Lower leg skin (tissue), 4 donors: ENCODE measurements at regions not wholly inside any gene's neighbourhood (a gene's known extent, or its start where the extent isn't known, plus 50 kb on each side); places are given as distances from the start of the nearest gene placed in this dataset.
"Not testable (repeated sequence)": the region's sequence is repeated elsewhere in the genome, so short reads cannot be mapped to it uniquely, and the experiment has no call there.

Source experiments
- DNase-seq, 2 donors: peaks; one replicate each; pipeline ENCODE4 v3.0.0-alpha.2; 2019; ENCODE audit warnings: low spot score in 2 of 2
- H3K4me3 ChIP-seq: fragments of 200-600 bp; sonication (generic); 2 replicates; pipeline ENCODE4 v1.5.1; 2017; ENCODE audit warnings: mild to moderate bottlenecking, low read depth; ENCODE audit not compliant: poor library complexity, severe bottlenecking
- POLR2A ChIP-seq, 2 donors: fragments of 450-650 bp; IDR thresholded peaks; one replicate each; pipeline ENCODE4 v1.6.1; 2016 to 2017; ENCODE audit warnings: antibody characterized with exemption in 2 of 2, mild to moderate bottlenecking in 1 of 2, moderate library complexity in 1 of 2
- WGBS, 2 donors: methylation state at CpG; one replicate each; pipeline ENCODE4 v1.1.5; 2018; 5-methylcytosine and 5-hydroxymethylcytosine counted together
- intact Hi-C: fragments of 100-400 bp; cut with DNase I; formaldehyde crosslinking; loops from one replicate; pipeline ENCODE4 v1.15.0; 2023; ENCODE audit warnings: low total_unique reads
- TF ChIP-seq, protein P1 (sequence below), 3 donors: fragments of 450-650 bp; IDR thresholded peaks; one replicate each; pipeline ENCODE4 v1.5.1; 2016; ENCODE audit warnings: antibody characterized with exemption in 3 of 3, mild to moderate bottlenecking in 3 of 3, moderate library complexity in 2 of 3

- no peak overlapping the region for H3K4me3 ChIP-seq
- TF ChIP-seq, protein P1, sequence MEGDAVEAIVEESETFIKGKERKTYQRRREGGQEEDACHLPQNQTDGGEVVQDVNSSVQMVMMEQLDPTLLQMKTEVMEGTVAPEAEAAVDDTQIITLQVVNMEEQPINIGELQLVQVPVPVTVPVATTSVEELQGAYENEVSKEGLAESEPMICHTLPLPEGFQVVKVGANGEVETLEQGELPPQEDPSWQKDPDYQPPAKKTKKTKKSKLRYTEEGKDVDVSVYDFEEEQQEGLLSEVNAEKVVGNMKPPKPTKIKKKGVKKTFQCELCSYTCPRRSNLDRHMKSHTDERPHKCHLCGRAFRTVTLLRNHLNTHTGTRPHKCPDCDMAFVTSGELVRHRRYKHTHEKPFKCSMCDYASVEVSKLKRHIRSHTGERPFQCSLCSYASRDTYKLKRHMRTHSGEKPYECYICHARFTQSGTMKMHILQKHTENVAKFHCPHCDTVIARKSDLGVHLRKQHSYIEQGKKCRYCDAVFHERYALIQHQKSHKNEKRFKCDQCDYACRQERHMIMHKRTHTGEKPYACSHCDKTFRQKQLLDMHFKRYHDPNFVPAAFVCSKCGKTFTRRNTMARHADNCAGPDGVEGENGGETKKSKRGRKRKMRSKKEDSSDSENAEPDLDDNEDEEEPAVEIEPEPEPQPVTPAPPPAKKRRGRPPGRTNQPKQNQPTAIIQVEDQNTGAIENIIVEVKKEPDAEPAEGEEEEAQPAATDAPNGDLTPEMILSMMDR (IDR thresholded peaks at IDR 0.05), result no peak
- TF ChIP-seq POLR2A (IDR thresholded peaks at IDR 0.05), result no peak
- DNase-seq, result no peak
- intact Hi-C loops, result no loop called here
- WGBS, 2 donors, result 97% methylated on average over 1 of the region's 1 CpG
Observed at GRCh38 chr1:79499541-79499940, 493.0 kb upstream of the ADGRL4 start.

GRCh38 chr1:79497193-79497773 lies 490.8 kb upstream of the ADGRL4 start:
- intact Hi-C loops, result no loop called here
- 29 to 34% methylated on average over 4 of the region's 4 CpGs for WGBS, 2 donors
- no peak overlapping the region for H3K4me3 ChIP-seq
- DNase-seq, result no peak
- TF ChIP-seq, protein P1 (IDR thresholded peaks at IDR 0.05), result no peak
- TF ChIP-seq POLR2A (IDR thresholded peaks at IDR 0.05), result no peak

- intact Hi-C loops, result no loop called here
- DNase-seq, result no peak
- no peak overlapping the region for H3K4me3 ChIP-seq
- WGBS, 2 donors, result 74 to 77% methylated on average over 2 of the region's 2 CpGs
- no peak for TF ChIP-seq POLR2A (IDR thresholded peaks at IDR 0.05)
- TF ChIP-seq, protein P1 (IDR thresholded peaks at IDR 0.05), result no peak
Observed at GRCh38 chr1:79496129-79496528, 489.6 kb upstream of the ADGRL4 start.

DNA sequence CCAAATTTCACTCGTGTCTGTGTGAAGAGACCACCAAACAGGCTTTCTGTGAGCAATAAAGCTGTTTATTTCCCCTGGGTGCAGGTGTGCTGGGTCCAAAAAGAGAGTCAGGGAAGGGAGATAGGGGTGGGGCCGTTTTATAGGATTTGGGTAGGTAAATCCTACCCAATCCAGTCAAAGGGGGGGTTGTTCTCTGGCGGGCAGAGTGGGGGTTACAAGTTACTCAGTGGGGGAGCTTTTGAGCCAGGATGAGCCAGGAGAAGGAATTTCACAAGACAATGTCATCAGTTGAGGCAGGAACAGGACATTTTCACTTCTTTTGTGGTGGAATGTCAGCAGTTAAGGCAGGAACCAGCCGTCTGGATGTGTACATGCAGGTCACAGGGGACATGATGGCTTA lies 487.2 kb upstream of the ADGRL4 start:
- 67 to 77% methylated on average over 4 of the region's 4 CpGs for WGBS, 2 donors
- H3K4me3 ChIP-seq, intact Hi-C loops, DNase-seq: not testable (repeated sequence)

GRCh38 chr1:79488572-79489121 lies 482.1 kb upstream of the ADGRL4 start:
- intact Hi-C loops, DNase-seq, H3K4me3 ChIP-seq: not testable (repeated sequence)
- WGBS, 2 donors, result 65 to 72% methylated on average over 4 of the region's 4 CpGs

- no peak for DNase-seq
- no peak overlapping the region for H3K4me3 ChIP-seq
- intact Hi-C loops, result no loop called here
- WGBS, 2 donors, result 87 to 89% methylated on average over 9 of the region's 9 CpGs
- no peak for TF ChIP-seq POLR2A (IDR thresholded peaks at IDR 0.05)
- TF ChIP-seq, protein P1 (IDR thresholded peaks at IDR 0.05), result no peak
Observed at GRCh38 chr1:79478728-79479373, 472.3 kb upstream of the ADGRL4 start.

DNA sequence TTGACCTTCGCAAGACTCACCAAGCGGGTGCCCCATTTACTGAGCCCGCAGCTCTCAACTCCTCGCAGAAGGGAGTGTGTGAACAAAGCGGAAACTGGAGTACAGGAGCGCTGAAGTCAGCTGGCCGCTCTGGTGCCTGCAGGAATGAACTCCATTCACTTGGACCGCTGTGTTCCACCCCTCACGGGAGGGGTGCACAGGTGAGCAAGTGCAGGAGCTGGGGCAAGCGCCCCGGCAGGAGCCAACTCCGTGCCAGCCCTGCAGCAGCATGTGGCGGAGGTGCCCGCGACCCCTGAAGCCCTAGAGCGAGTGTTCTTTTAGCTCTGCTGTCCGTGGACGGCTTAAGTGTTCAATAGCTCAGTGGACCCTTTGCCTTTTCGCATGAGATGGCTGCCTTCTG lies 471.6 kb upstream of the ADGRL4 start:
- 89 to 96% methylated on average over 19 of the region's 19 CpGs for WGBS, 2 donors
- no peak overlapping the region for H3K4me3 ChIP-seq
- TF ChIP-seq POLR2A (IDR thresholded peaks at IDR 0.05), result no peak
- TF ChIP-seq, protein P1 (IDR thresholded peaks at IDR 0.05), result no peak
- intact Hi-C loops, result no loop called here
- no peak for DNase-seq
